Heart right ventricle (tissue), 16 donors: ENCODE measurements at regions not wholly inside any gene's neighbourhood (a gene's known extent, or its start where the extent isn't known, plus 50 kb on each side); places are given as distances from the start of the nearest gene placed in this dataset.

ENCODE experiments used
- ATAC-seq, 8 donors: fragments of 200-7000 bp; cut with Tn5 transposase; one replicate each; pipeline ENCODE4 v1.9.1; 2020; ENCODE audit warnings: mild to moderate bottlenecking in 8 of 8, moderate library complexity in 8 of 8, moderate number of reproducible peaks in 1 of 8
- DNase-seq, 2 donors: peaks; one replicate each; pipeline ENCODE4 v3.0.0-alpha.2; 2020
- H3K27ac ChIP-seq, 10 donors: fragments of 200-600 bp; sonication (generic) in 2 of 10; one replicate each; pipeline versions ENCODE4 v1.5.0 to v1.8.0; 2020 to 2022; ENCODE audit warnings: mild to moderate bottlenecking in 3 of 10
- H3K27me3 ChIP-seq, 7 donors: fragments of 200-600 bp; one replicate each; pipeline ENCODE4 v1.8.0; 2021 to 2022; ENCODE audit warnings: mild to moderate bottlenecking in 2 of 7
- H3K36me3 ChIP-seq, 9 donors: fragments of 200-600 bp; sonication (generic) in 1 of 9; one replicate each; pipeline versions ENCODE4 v1.5.0 to v1.8.0; 2020 to 2022; ENCODE audit warnings: mild to moderate bottlenecking in 2 of 9
- H3K4me1 ChIP-seq, 9 donors: fragments of 200-600 bp; sonication (generic) in 1 of 9; one replicate each; pipeline versions ENCODE4 v1.5.0 to v1.8.0; 2020 to 2022; ENCODE audit warnings: mild to moderate bottlenecking in 4 of 9
- H3K4me3 ChIP-seq, 10 donors: fragments of 200-600 bp; sonication (generic) in 2 of 10; one replicate each; pipeline versions ENCODE4 v1.5.0 to v1.8.0; 2020 to 2022; ENCODE audit warnings: mild to moderate bottlenecking in 7 of 10, moderate library complexity in 2 of 10
- H3K9me3 ChIP-seq, 11 donors: fragments of 200-600 bp in 10 of 11; sonication (generic) in 2 of 11; one replicate each; pipeline versions ENCODE4 v1.5.0 to v1.8.0; 2013 to 2022; ENCODE audit warnings: mild to moderate bottlenecking in 2 of 11, control low read depth in 1 of 11, moderate library complexity in 1 of 11
- WGBS, 2 donors: extraction: QIAGEN DNeasy Blood & Tissue Kit; methylation state at CpG; one replicate each; pipeline ENCODE4 v1.1.7; 2013; ENCODE audit warnings: inconsistent platforms in 1 of 2; 5-methylcytosine and 5-hydroxymethylcytosine counted together
- intact Hi-C, 10 donors: fragments of 100-400 bp; cut with DNase I; formaldehyde crosslinking; loops; one replicate each; pipeline versions ENCODE4 v1.11.1 to v1.14.2; 2022
- TF ChIP-seq, protein P1 (sequence below), 9 donors: fragments of 200-600 bp; sonication (generic) in 2 of 9; IDR thresholded peaks; one replicate each; pipeline versions ENCODE4 v1.5.0 to v1.8.0; 2021 to 2022; ENCODE audit warnings: antibody characterized with exemption in 9 of 9, mild to moderate bottlenecking in 5 of 9, moderate library complexity in 1 of 9
- donor health status: Arrhythmogenic right ventricular cardiomyopathy.
- donor health status: ischemic (EF 13 %, LVEDD 7.1; RV severe dilation, severe dysfunction).
- donor health status: healthy with polysubstance abuse.
- donor health status: DM: no; HTN: yes; CAD: no.
- donor health status: DM: no; HTN: no; CAD: no.
- donor health status: ischemic (EF 25% LVEDD 6.9; RV normal size, moderate dysfunction).
- donor health status: ischemic (EF 25% LVEDD 5.7; RV mildly dilated, moderate dysfunction).
- donor health status: healthy.
- donor health status: DM: yes; HTN: yes; CAD: no.
- donor health status: Ischemic cardiomyopathy.
- donor health status: ischemic (EF 35%, LVEDD 5.7; RV mildly dilated, moderate dysfunction).
- donor health status: nonischemic (EF 11% LVEDD 7.7; RV severe dilation, severe dysfunction).
- donor health status: DM: yes; HTN: yes; CAD: no.
- donor health status: PGD.
- donor health status: ischemic (EF 29% LVEDD 5.4; RV normal size, mild dysfunction).
- donor health status: nonischemic (EF 23%, LVEDD 6.1; RV moderate dilation, normal function).

DNA sequence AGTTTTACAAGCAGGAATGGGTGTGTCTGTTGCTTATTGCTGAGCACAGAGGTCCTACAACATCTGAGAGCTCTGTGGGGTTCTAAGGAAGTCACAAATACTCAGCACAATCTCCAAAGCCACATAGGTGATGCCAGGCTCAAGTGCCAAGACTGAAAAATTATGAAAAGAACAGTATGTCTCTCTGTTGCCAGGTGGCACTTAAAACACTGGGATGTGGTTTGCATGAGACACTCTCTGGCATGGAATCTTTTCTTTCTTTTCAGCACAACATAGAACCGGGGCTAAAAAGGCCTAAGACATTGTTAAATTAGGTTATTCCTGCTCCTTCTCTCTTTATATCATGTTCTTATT, 127.3 kb upstream of the PRICKLE2 start:
- H3K4me1 ChIP-seq: peaks cover 0 to 47% (median 19%) of the 10 kb centered on the region in 9 donors
- no peaks in the 10 kb centered on the region for H3K9me3 ChIP-seq
- DNase-seq (no peak), ATAC-seq (no peak)
- H3K4me3 ChIP-seq: no peak overlapping the region
- no peaks in the 10 kb centered on the region for H3K27me3 ChIP-seq
- H3K27ac ChIP-seq: peak overlapping the region in 1 of 10 donors; percentile 41
- TF ChIP-seq, protein P1, sequence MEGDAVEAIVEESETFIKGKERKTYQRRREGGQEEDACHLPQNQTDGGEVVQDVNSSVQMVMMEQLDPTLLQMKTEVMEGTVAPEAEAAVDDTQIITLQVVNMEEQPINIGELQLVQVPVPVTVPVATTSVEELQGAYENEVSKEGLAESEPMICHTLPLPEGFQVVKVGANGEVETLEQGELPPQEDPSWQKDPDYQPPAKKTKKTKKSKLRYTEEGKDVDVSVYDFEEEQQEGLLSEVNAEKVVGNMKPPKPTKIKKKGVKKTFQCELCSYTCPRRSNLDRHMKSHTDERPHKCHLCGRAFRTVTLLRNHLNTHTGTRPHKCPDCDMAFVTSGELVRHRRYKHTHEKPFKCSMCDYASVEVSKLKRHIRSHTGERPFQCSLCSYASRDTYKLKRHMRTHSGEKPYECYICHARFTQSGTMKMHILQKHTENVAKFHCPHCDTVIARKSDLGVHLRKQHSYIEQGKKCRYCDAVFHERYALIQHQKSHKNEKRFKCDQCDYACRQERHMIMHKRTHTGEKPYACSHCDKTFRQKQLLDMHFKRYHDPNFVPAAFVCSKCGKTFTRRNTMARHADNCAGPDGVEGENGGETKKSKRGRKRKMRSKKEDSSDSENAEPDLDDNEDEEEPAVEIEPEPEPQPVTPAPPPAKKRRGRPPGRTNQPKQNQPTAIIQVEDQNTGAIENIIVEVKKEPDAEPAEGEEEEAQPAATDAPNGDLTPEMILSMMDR (IDR thresholded peaks at IDR 0.05): no peak
- intact Hi-C loops: no loop called here
- no peaks in the 10 kb centered on the region for H3K36me3 ChIP-seq
- 68 to 81% methylated on average over 1 of the region's 1 CpG for whole genome bisulfite sequencing, 2 donors

DNA sequence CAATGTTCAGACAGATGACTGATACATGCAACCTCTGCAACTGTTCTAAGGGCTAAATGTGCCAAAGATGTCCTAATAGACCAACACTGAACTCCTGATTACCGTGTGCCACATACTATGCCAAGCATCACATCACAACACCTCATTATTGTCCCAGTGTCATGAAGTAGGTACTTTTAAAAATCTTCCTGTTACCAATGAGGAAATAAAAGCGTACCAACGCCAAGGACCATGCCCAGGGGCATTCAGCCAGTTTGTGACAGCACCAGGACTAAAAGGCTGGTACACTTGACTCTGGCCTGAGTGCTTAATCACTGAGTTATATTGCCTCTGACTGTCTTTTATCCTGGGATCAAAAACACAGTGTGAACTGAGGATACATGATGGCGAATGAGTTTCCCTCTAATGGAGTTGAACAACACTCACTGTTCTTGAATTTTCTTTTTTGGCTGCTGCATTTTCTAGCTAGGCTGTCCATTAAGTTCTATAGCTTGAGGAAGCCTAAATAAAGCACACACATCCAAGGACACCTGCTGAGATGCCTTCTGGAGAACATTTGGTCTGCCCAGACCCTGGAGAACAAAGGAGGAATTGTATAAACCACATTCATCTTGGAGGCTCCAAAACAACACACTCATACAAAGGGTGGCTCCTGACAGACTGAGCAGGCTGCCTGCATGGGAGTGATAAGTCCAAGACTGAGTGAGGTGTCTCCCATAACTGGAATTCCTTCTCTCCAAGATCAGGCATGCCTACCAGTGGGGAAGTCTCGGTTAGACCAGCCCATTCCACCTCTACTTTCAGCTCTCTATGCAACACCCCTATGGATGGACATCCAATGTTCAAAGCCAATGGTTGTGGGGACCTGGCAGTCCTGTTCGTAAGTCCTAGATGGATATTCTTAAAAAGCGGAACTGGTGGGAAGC, 126.7 kb upstream of the PRICKLE2 start:
- peaks cover 0 to 47% (median 19%) of the 10 kb centered on the region in 9 donors for H3K4me1 ChIP-seq

DNA sequence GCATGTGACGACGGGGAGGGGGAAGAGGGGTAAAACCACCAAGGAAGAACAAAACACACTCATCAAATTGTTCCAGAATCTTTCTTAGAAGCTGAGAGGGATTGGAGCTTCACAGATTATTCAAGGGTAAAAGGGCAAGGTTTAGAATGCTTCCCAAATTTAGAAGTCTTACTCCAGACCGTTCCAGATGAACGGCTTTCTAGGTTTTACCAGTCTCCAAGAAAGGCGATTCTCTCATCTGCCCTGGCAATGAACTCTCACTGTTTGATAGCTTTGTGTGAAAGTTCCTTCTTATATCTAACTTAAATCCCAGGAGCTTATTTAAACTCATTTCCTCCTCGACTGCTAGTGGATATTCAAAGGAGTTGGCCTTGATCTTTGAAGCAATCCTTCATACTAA, 124.3 kb upstream of the PRICKLE2 start:
- H3K9me3 ChIP-seq: no peaks in the 10 kb centered on the region
- peaks cover 0 to 45% (median 23%) of the 10 kb centered on the region in 9 donors for H3K4me1 ChIP-seq
- H3K27ac ChIP-seq: no peak overlapping the region
- H3K36me3 ChIP-seq: no peaks in the 10 kb centered on the region
- ATAC-seq (no peak), DNase-seq (no peak)
- TF ChIP-seq, protein P1 (IDR thresholded peaks at IDR 0.05): no peak
- no peak overlapping the region for H3K4me3 ChIP-seq
- WGBS, 2 donors: 60 to 67% methylated on average over 6 of the region's 6 CpGs
- H3K27me3 ChIP-seq: no peaks in the 10 kb centered on the region
- intact Hi-C loops: loop anchor here in 1 of 10 donors (10.0 kb wide), 1 partner anchor 75 kb away; no protein-coding TSS in a partner anchor

More for the DNA sequence above, 126.7 kb upstream of the PRICKLE2 start:
- TF ChIP-seq, protein P1 (IDR thresholded peaks at IDR 0.05): no peak
- no peak overlapping the region for H3K4me3 ChIP-seq
- no peaks in the 10 kb centered on the region for H3K36me3 ChIP-seq
- no peaks in the 10 kb centered on the region for H3K9me3 ChIP-seq
- ATAC-seq: peak in 4 of 8 donors; percentile 13 to 72 (median 46)
- intact Hi-C loops: no loop called here
- WGBS, 2 donors: 78 to 89% methylated on average over 7 of the region's 7 CpGs
- peak overlapping the region in 3 of 10 donors; percentile 5 to 41 (median 29) for H3K27ac ChIP-seq
- H3K27me3 ChIP-seq: no peaks in the 10 kb centered on the region
- DNase-seq: no peak

DNA sequence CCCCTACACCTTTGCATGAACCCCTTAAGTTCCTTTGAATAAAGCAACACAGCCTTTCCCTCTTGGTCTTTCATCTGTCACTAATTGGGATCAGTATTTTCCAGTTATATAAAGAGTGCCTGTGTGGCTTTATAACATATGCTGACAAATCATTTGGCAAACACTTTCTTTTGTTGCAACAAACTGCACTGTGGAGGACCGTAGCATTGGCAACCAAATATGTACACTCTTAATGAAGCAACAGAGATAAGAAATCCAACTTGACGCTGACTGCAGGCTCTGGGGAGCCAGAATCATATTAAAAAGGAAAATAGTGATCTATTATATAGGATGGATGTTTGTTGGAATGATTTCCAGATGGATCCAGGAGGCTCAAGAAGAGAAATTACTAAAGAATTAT, 120.1 kb upstream of the PRICKLE2 start:
- Histone ChIP-seq H3K27me3 (no peaks in the 10 kb centered on the region), H3K9me3 (no peaks in the 10 kb centered on the region), H3K4me1 (peaks cover 0 to 30% (median 12%) of the 10 kb centered on the region in 9 donors), H3K27ac (peak overlapping the region in 2 of 10 donors; percentile 2 to 4), H3K36me3 (no peaks in the 10 kb centered on the region), H3K4me3 (no peak overlapping the region)
- peak; percentile 57 to 89 (median 64) for ATAC-seq
- 6 to 24% methylated on average over 2 of the region's 2 CpGs for WGBS, 2 donors
- DNase-seq: no peak
- intact Hi-C loops: loop anchor here in 1 of 10 donors (10.0 kb wide), 1 partner anchor 71 kb away; no protein-coding TSS in a partner anchor
- TF ChIP-seq, protein P1 (IDR thresholded peaks at IDR 0.05): no peak
